SKM-1 (cell line): ENCODE measurements at regions not wholly inside any gene's neighbourhood (a gene's known extent, or its start where the extent isn't known, plus 50 kb on each side); places are given as distances from the start of the nearest gene placed in this dataset.
"Not testable (repeated sequence)": the region's sequence is repeated elsewhere in the genome, so short reads cannot be mapped to it uniquely, and the experiment has no call there.

ENCODE experiments used
- DNase-seq: peaks from one replicate; lab custom pipeline; 2025; ENCODE audit not compliant: unreplicated experiment; lab: John Stamatoyannopoulos, UW

- DNase-seq: not testable (repeated sequence)
Observed at GRCh38 chr2:95763074-95763473, 171.3 kb downstream of the TRIM43 start.

GRCh38 chr2:95764966-95765365, 173.2 kb downstream of the TRIM43 start:
- not testable (repeated sequence) for DNase-seq

- not testable (repeated sequence) for DNase-seq
Observed at GRCh38 chr2:95765925-95766910, 174.4 kb downstream of the TRIM43 start.

GRCh38 chr2:95767531-95767930, 175.7 kb downstream of the TRIM43 start:
- DNase-seq: not testable (repeated sequence)

- DNase-seq: not testable (repeated sequence)
Observed at GRCh38 chr2:95767950-95768349, 176.1 kb downstream of the TRIM43 start.

GRCh38 chr2:95769256-95769655, 177.5 kb downstream of the TRIM43 start:
- not testable (repeated sequence) for DNase-seq

GRCh38 chr2:95770726-95771125, 178.9 kb downstream of the TRIM43 start:
- DNase-seq: not testable (repeated sequence)

GRCh38 chr2:95774322-95775192, 182.8 kb downstream of the TRIM43 start:
- DNase-seq: not testable (repeated sequence)

GRCh38 chr2:95775193-95775531, 183.4 kb downstream of the TRIM43 start:
- DNase-seq: not testable (repeated sequence)
